ENCODE measurements at regions not wholly inside any gene's neighbourhood (a gene's known extent, or its start where the extent isn't known, plus 50 kb on each side); places are given as distances from the start of the nearest gene placed in this dataset.

DNA sequence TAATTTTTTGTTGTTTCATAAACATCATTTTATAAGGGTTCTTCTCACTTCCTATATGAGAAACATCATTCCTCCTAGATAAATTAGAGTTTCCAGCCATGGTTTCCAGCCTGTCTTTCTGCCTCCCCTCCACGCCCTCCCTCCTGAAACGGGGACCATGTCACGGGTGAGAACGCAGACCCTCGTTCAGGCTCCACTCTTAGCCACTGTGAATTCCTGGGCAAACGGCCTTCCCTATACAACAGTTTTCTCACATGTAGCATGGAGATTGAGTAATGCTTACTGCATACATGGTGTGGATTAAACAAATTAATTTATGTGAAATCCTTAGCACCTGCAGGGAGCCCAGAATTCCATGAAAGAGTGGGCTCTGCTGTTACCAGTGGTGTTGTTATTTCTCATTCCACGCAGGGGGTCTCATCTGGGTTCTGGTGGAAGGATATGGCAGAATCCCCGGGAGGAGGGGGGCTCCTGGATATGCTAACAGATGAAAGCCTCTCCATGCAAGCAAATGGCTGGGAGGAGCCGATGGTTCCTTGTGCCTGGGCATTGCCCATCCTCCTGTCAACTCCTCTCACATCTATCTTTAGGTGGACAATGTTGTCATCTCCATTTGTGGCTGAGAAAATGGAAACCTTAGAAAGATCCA lies 54.0 kb upstream of the TWIST2 start:
- Histone ChIP-seq H3K79me2 (ENCODE audit: insufficient read depth) (no peaks in the 10 kb centered on the region), H3K9me2 (no peaks in the 10 kb centered on the region), H3K36me3 (replicated peaks in 1 of 2; ENCODE audit: control insufficient read depth in 1 of 2, insufficient read depth in 2 of 2, low read length in 1 of 2) (no peaks in the 10 kb centered on the region), H3K27me3 (ENCODE audit: insufficient read depth) (no peaks in the 10 kb centered on the region; the same call in 1 of the 2 replicates), H3K4me3 (ENCODE audit: low read depth in 2 of 2, low read length in 1 of 2) (no peak overlapping the region), H3K9me3 (no peaks in the 10 kb centered on the region), H2AFZ (ENCODE audit: low read depth) (no peak overlapping the region), H3K4me2 (no peak overlapping the region), H4K20me1 (ENCODE audit: insufficient read depth) (no peaks in the 10 kb centered on the region), H3K4me1 (ENCODE audit: control insufficient read depth in 1 of 2, insufficient read depth in 2 of 2, low read depth in 1 of 2, low read length in 1 of 2) (no peaks in the 10 kb centered on the region), H3K27ac (ENCODE audit: low read depth in 2 of 2, low read length in 1 of 2) (no peak overlapping the region), H3F3A (replicated peaks; ENCODE audit: insufficient read depth) (no peaks in the 10 kb centered on the region), H3K9ac (no peak overlapping the region)
- ChIA-PET CTCF (no interaction called here), POLR2A (no interaction called here)
- WGBS (ENCODE audit: low lambda C conversion rate) = 56% methylated on average over 9 of the region's 9 CpGs
- TF ChIP-seq SMC3 (IDR thresholded peaks at IDR 0.05; ENCODE audit: low read depth, low read length) = no peak
- no peak for TF ChIP-seq TCF12 (IDR thresholded peaks at IDR 0.05)
- TF ChIP-seq FOXM1 (IDR thresholded peaks at IDR 0.05; ENCODE audit: low read depth) = no peak
- TF ChIP-seq, protein P1, sequence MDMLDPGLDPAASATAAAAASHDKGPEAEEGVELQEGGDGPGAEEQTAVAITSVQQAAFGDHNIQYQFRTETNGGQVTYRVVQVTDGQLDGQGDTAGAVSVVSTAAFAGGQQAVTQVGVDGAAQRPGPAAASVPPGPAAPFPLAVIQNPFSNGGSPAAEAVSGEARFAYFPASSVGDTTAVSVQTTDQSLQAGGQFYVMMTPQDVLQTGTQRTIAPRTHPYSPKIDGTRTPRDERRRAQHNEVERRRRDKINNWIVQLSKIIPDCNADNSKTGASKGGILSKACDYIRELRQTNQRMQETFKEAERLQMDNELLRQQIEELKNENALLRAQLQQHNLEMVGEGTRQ (IDR thresholded peaks at IDR 0.05; ENCODE audit: borderline replicate concordance, low read depth, low read length) = no peak
- TF ChIP-seq NFIC (IDR thresholded peaks at IDR 0.05; ENCODE audit: borderline replicate concordance) = no peak
- TF ChIP-seq MEF2A (IDR thresholded peaks at IDR 0.05; ENCODE audit: borderline replicate concordance, low read depth) = no peak
- TF ChIP-seq, protein P2, sequence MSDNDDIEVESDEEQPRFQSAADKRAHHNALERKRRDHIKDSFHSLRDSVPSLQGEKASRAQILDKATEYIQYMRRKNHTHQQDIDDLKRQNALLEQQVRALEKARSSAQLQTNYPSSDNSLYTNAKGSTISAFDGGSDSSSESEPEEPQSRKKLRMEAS (IDR thresholded peaks at IDR 0.05; ENCODE audit: low read depth) = no peak
- TF ChIP-seq ELF1 (IDR thresholded peaks at IDR 0.05) = no peak
- no peak for TF ChIP-seq FOXJ3 (CRISPR knock-in tag; IDR thresholded peaks at IDR 0.05)
- TF ChIP-seq POLR2AphosphoS5 (IDR thresholded peaks at IDR 0.05; ENCODE audit: low read depth, low read length) = no peak
- TF ChIP-seq SIN3A (IDR thresholded peaks at IDR 0.05; ENCODE audit: borderline replicate concordance, low read depth, low read length) = no peak
- TF ChIP-seq TEAD4 (IDR thresholded peaks at IDR 0.05; ENCODE audit: borderline replicate concordance, insufficient read depth) = no peak
- no peak for TF ChIP-seq EZH2phosphoT487 (IDR thresholded peaks at IDR 0.05; ENCODE audit: borderline replicate concordance, low read depth)
- TF ChIP-seq YY1 (IDR thresholded peaks at IDR 0.05; ENCODE audit: low read depth) = no peak
- TF ChIP-seq, protein P3, sequence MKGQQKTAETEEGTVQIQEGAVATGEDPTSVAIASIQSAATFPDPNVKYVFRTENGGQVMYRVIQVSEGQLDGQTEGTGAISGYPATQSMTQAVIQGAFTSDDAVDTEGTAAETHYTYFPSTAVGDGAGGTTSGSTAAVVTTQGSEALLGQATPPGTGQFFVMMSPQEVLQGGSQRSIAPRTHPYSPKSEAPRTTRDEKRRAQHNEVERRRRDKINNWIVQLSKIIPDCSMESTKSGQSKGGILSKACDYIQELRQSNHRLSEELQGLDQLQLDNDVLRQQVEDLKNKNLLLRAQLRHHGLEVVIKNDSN (IDR thresholded peaks at IDR 0.05; ENCODE audit: borderline replicate concordance, low read depth) = no peak
- TF ChIP-seq GABPA (IDR thresholded peaks at IDR 0.05; ENCODE audit: low read depth) = no peak
- DNase-seq = no peak

DNA sequence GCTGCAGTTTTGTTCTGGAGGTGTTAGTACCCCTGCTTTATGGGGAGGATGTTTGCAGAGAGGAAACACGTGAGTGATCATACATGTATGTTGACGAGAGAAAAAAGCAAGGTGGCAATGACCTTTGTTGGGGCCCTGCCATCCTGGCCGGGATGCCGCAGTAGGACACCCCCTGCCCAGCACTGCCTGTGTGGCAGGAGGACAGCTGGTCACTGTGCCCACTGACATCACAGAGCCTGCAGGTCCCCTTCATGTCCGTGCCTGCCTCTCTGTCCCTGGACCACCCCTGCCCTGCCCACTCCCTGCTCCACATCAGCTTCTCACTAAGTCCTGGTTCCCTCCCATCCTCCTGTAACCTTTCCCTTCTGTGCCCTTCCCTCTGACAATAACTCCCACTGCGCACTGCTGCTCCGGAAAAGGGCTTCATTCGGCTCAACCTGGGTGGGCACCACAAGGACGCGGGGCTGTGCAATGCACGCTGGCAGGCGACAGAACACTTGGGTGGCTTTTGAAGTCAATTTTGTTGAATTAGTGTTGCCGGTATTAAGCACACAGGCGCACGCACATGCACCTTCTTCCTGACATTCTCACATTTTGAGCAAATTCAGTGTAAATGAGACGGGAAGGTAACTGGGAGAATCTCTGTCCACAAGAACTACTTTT lies 51.5 kb upstream of the TWIST2 start:
- Histone ChIP-seq H3K4me2 (no peak overlapping the region), H3K36me3 (replicated peaks in 1 of 2; ENCODE audit: control insufficient read depth in 1 of 2, insufficient read depth in 2 of 2, low read length in 1 of 2) (no peaks in the 10 kb centered on the region), H3K9me2 (no peaks in the 10 kb centered on the region), H3K9ac (no peak overlapping the region), H3K4me1 (ENCODE audit: control insufficient read depth in 1 of 2, insufficient read depth in 2 of 2, low read depth in 1 of 2, low read length in 1 of 2) (no peaks in the 10 kb centered on the region), H3K27me3 (ENCODE audit: insufficient read depth) (no peaks in the 10 kb centered on the region; the same call in 1 of the 2 replicates), H4K20me1 (ENCODE audit: insufficient read depth) (no peaks in the 10 kb centered on the region), H3F3A (replicated peaks; ENCODE audit: insufficient read depth) (no peaks in the 10 kb centered on the region), H3K4me3 (ENCODE audit: low read depth in 2 of 2, low read length in 1 of 2) (no peak overlapping the region), H3K79me2 (ENCODE audit: insufficient read depth) (no peaks in the 10 kb centered on the region), H2AFZ (ENCODE audit: low read depth) (no peak overlapping the region), H3K27ac (ENCODE audit: low read depth in 2 of 2, low read length in 1 of 2) (no peak overlapping the region), H3K9me3 (no peaks in the 10 kb centered on the region)
- WGBS (ENCODE audit: low lambda C conversion rate) = 74% methylated on average over 14 of the region's 16 CpGs
- POLR2A ChIA-PET = no interaction called here
- no peak for DNase-seq
- TF ChIP-seq RAD21 (IDR thresholded peaks at IDR 0.05; ENCODE audit: low read length) = no peak
- TF ChIP-seq FOSL2 (IDR thresholded peaks at IDR 0.05; ENCODE audit: borderline replicate concordance, low read depth) = no peak
- no peak for TF ChIP-seq JUND (IDR thresholded peaks at IDR 0.05)
- TF ChIP-seq POLR2AphosphoS5 (IDR thresholded peaks at IDR 0.05; ENCODE audit: low read depth, low read length) = no peak
- no peak for TF ChIP-seq FOXJ3 (CRISPR knock-in tag; IDR thresholded peaks at IDR 0.05)
- TF ChIP-seq TEAD4 (IDR thresholded peaks at IDR 0.05; ENCODE audit: borderline replicate concordance, insufficient read depth) = no peak
- TF ChIP-seq, protein P3 (IDR thresholded peaks at IDR 0.05; ENCODE audit: borderline replicate concordance, low read depth) = no peak
- TF ChIP-seq MEF2A (IDR thresholded peaks at IDR 0.05; ENCODE audit: borderline replicate concordance, low read depth) = no peak
- TF ChIP-seq, protein P2 (IDR thresholded peaks at IDR 0.05; ENCODE audit: low read depth) = no peak
- no peak for TF ChIP-seq SMC3 (IDR thresholded peaks at IDR 0.05; ENCODE audit: low read depth, low read length)
- TF ChIP-seq GABPA (IDR thresholded peaks at IDR 0.05; ENCODE audit: low read depth) = no peak
- CTCF ChIA-PET = interaction anchor here (0.9 to 1.9 kb wide), 3 partner anchors 8 to 11 kb away, joined by 3 to 13 read pairs (median 7); no protein-coding TSS in a partner anchor

Measured in SK-N-SH (cell line).